DOHH2 (cell line): ENCODE measurements at regions not wholly inside any gene's neighbourhood (a gene's known extent, or its start where the extent isn't known, plus 50 kb on each side); places are given as distances from the start of the nearest gene placed in this dataset.
A peak's percentile ranks its signal among the peaks of the same experiment; 100 is the strongest.
"Not testable (repeated sequence)": the region's sequence is repeated elsewhere in the genome, so short reads cannot be mapped to it uniquely, and the experiment has no call there.

ENCODE experiments used
- H3F3A ChIP-seq: fragments of 200-600 bp; sonication (generic), shearing (Covaris generic); 2 replicates; pipeline ENCODE4 v1.6.0; 2016; ENCODE audit warnings: antibody characterized with exemption, mild to moderate bottlenecking; ENCODE audit not compliant: control insufficient read depth, insufficient read depth
- H3K27ac ChIP-seq: fragments of 200-600 bp; sonication (generic); 2 replicates; pipeline ENCODE4 v1.5.1; 2014; ENCODE audit warnings: low read depth, mild to moderate bottlenecking, low read length, moderate library complexity
- H3K27me3 ChIP-seq: fragments of 200-600 bp; sonication (generic); 2 replicates; pipeline ENCODE4 v1.6.1; 2014; ENCODE audit warnings: mild to moderate bottlenecking, low read length, mixed read lengths; ENCODE audit not compliant: control insufficient read depth
- H3K36me3 ChIP-seq: fragments of 200-600 bp; sonication (generic); 2 replicates; pipeline ENCODE4 v1.6.1; 2014; ENCODE audit warnings: mild to moderate bottlenecking, low read length, moderate library complexity, mixed read lengths; ENCODE audit not compliant: control insufficient read depth
- H3K4me1 ChIP-seq: fragments of 200-600 bp; sonication (generic); 2 replicates; pipeline ENCODE4 v1.6.1; 2014; ENCODE audit warnings: mild to moderate bottlenecking, low read length, mixed read lengths; ENCODE audit not compliant: control insufficient read depth
- H3K4me2 ChIP-seq: fragments of 200-600 bp; sonication (generic); 2 replicates; pipeline ENCODE4 v1.6.0; 2014; ENCODE audit warnings: mild to moderate bottlenecking, low read length, moderate library complexity
- H3K4me3 ChIP-seq: fragments of 200-600 bp; sonication (generic); 2 replicates; pipeline ENCODE4 v1.5.1; 2014; ENCODE audit warnings: mild to moderate bottlenecking, low read length, mixed read lengths
- H3K79me2 ChIP-seq: fragments of 200-600 bp; sonication (generic); 2 replicates; pipeline ENCODE4 v1.6.1; 2014; ENCODE audit warnings: mild to moderate bottlenecking, low read length, mixed read lengths; ENCODE audit not compliant: control insufficient read depth
- H3K9me2 ChIP-seq: fragments of 200-600 bp; sonication (generic); replicated peaks from 2 replicates; pipeline ENCODE4 v1.6.1; 2014; ENCODE audit warnings: mild to moderate bottlenecking, low read length, mixed read lengths; ENCODE audit not compliant: control insufficient read depth
- H3K9me3 ChIP-seq: fragments of 200-600 bp; sonication (generic); 2 replicates; pipeline ENCODE4 v1.6.1; 2014; ENCODE audit warnings: antibody characterized with exemption, low read length, mixed read lengths; ENCODE audit not compliant: control insufficient read depth, insufficient read depth
- H4K20me1 ChIP-seq: fragments of 200-600 bp; sonication (generic); 2 replicates; pipeline ENCODE4 v1.6.0; 2014; ENCODE audit warnings: low read depth, mild to moderate bottlenecking, antibody characterized with exemption, low read length, moderate library complexity; ENCODE audit not compliant: control insufficient read depth, insufficient read depth
- CTCF ChIP-seq: fragments of 200-600 bp; sonication (generic); IDR thresholded peaks from one replicate; pipeline ENCODE4 v1.5.1; 2014; ENCODE audit warnings: antibody characterized with exemption, mild to moderate bottlenecking, low read depth, low read length; ENCODE audit not compliant: poor library complexity, severe bottlenecking
- EZH2phosphoT487 ChIP-seq: fragments of 200-600 bp; sonication (generic); IDR thresholded peaks from 2 replicates; pipeline ENCODE4 v1.6.1; 2017; ENCODE audit warnings: borderline replicate concordance, mild to moderate bottlenecking, antibody characterized with exemption, low read length, moderate library complexity, mixed read lengths

DNA sequence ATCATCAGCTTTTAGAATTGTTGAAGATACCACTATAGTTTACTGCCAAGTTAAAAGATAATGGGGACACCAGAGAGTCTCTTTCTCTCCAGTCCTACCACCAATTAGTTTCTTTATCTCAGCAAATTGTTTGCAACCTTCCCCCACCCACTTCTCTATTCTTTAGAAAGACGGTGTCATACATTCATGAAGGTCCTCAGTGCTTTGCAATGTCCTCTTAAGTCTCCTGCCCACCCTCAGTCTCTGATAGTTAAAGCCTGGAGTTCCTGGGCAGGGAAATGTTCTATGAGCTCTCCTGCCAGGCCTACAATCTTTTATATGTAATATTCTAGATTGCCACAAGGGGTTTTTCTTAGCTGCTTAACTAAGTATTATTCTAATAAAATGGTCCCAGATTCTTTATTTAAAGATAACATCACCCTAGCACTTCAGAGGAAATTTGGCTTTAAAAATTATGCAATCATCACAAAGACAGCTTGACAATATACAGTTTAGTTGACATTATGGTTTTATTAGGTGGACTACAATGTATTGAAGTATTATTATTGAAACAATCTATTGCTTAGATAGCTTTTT lies 509.2 kb downstream of the CSNK1G3 start:
- Histone ChIP-seq H3K79me2 (no peaks in the 10 kb centered on the region), H3F3A (no peaks in the 10 kb centered on the region), H3K9me3 (no peaks in the 10 kb centered on the region), H3K27ac (no peak overlapping the region), H3K36me3 (no peaks in the 10 kb centered on the region), H4K20me1 (no peaks in the 10 kb centered on the region), H3K9me2 (no peaks in the 10 kb centered on the region), H3K4me1 (no peaks in the 10 kb centered on the region), H3K27me3 (no peaks in the 10 kb centered on the region), H3K4me3 (no peak overlapping the region), H3K4me2 (no peak overlapping the region)
- no peak for TF ChIP-seq EZH2phosphoT487
- peak; percentile 24 for TF ChIP-seq CTCF

- not testable (repeated sequence) for H3K79me2 ChIP-seq, H3K4me1 ChIP-seq, H3K27me3 ChIP-seq, H3K4me2 ChIP-seq, H3K4me3 ChIP-seq, H4K20me1 ChIP-seq, H3K9me3 ChIP-seq, H3K36me3 ChIP-seq, H3F3A ChIP-seq, H3K27ac ChIP-seq, H3K9me2 ChIP-seq
Observed at GRCh38 chr5:124017321-124017720, 505.3 kb downstream of the CSNK1G3 start.

GRCh38 chr5:124007675-124008398 lies 495.9 kb downstream of the CSNK1G3 start:
- Histone ChIP-seq H3K4me3 (no peak overlapping the region), H3K4me1 (no peaks in the 10 kb centered on the region), H3K9me2 (no peaks in the 10 kb centered on the region), H3K4me2 (no peak overlapping the region), H3K27ac (no peak overlapping the region), H4K20me1 (no peaks in the 10 kb centered on the region), H3F3A (no peaks in the 10 kb centered on the region), H3K9me3 (no peaks in the 10 kb centered on the region), H3K79me2 (no peaks in the 10 kb centered on the region), H3K27me3 (no peaks in the 10 kb centered on the region), H3K36me3 (no peaks in the 10 kb centered on the region)
- no peak for TF ChIP-seq EZH2phosphoT487
- no peak for TF ChIP-seq CTCF

- Histone ChIP-seq H3K27me3 (no peaks in the 10 kb centered on the region), H3K36me3 (no peaks in the 10 kb centered on the region), H3K9me2 (no peaks in the 10 kb centered on the region), H3K9me3 (no peaks in the 10 kb centered on the region), H3K79me2 (no peaks in the 10 kb centered on the region), H3F3A (no peaks in the 10 kb centered on the region), H4K20me1 (no peaks in the 10 kb centered on the region), H3K4me3 (no peak overlapping the region), H3K4me1 (no peaks in the 10 kb centered on the region), H3K27ac (no peak overlapping the region), H3K4me2 (no peak overlapping the region)
- no peak for TF ChIP-seq EZH2phosphoT487
- no peak for TF ChIP-seq CTCF
Observed at GRCh38 chr5:124001036-124001615, 489.1 kb downstream of the CSNK1G3 start.
